ENCODE measurements at regions not wholly inside any gene's neighbourhood (a gene's known extent, or its start where the extent isn't known, plus 50 kb on each side); places are given as distances from the start of the nearest gene placed in this dataset.

DNA sequence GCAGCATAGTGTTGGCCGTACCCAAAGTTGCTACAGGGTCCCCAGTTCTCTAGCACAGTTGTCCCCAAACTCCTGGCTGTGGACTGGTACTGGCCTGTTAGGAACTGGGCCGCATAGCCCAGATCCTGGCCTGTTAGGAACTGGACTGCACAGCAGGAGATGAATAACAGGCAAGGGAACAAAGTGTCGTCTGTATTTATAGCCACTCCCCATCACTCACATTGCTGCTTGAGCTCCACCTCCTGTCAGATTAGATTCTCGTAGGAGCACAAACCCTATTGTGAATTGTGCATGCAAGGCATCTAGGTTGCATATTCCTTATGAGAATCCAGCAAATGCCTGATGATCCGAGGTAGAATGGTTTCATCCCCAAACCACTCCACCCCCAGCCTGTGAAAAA is 604.0 kb upstream of the LMCD1 start:
- WGBS = 87% methylated on average over 5 of the region's 5 CpGs
- H3K27ac ChIP-seq (ENCODE audit: low read depth, low read length) = no peak overlapping the region
- H3K9ac ChIP-seq (ENCODE audit: low read depth, low read length) = no peak overlapping the region

DNA sequence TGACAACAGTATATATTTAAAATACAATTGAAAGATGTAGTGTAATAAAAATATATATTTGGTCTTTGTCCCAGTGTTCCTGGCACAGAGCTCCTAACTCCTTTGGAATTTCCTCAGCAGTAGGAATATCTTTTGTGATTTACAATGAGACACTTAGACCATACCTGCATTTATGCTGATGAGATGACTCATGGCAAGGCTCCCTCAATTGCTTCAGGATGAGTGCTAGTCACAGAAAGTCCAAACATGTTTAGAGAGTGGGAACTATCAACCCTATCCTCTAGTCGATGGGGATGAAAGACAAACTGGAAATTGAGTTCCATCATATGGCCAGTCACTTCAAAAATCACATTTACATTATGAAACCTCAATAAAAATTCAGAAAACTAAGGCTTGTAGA is 588.3 kb upstream of the LMCD1 start:
- Histone ChIP-seq H3K4me3 (ENCODE audit: low read length) (no peak overlapping the region), H3K9ac (ENCODE audit: low read depth, low read length) (no peak overlapping the region), H3K9me3 (ENCODE audit: insufficient read depth, low read depth, low read length) (no peaks in the 10 kb centered on the region), H3K27ac (ENCODE audit: low read depth, low read length) (no peak overlapping the region), H3K4me1 (ENCODE audit: insufficient read depth, low read length) (peaks cover 22% of the 10 kb centered on the region), H3K36me3 (ENCODE audit: insufficient read depth, low read length) (no peaks in the 10 kb centered on the region), H3K27me3 (ENCODE audit: insufficient read depth, low read length) (no peaks in the 10 kb centered on the region)
- WGBS = 95% methylated on average over 1 of the region's 1 CpG

More for the DNA sequence above, 604.0 kb upstream of the LMCD1 start:
- H3K4me3 ChIP-seq (ENCODE audit: low read length) = no peak overlapping the region
- H3K4me1 ChIP-seq (ENCODE audit: insufficient read depth, low read length) = no peaks in the 10 kb centered on the region
- no peaks in the 10 kb centered on the region for H3K9me3 ChIP-seq (ENCODE audit: insufficient read depth, low read depth, low read length)
- H3K27me3 ChIP-seq (ENCODE audit: insufficient read depth, low read length) = no peaks in the 10 kb centered on the region
- no peaks in the 10 kb centered on the region for H3K36me3 ChIP-seq (ENCODE audit: insufficient read depth, low read length)

GRCh38 chr3:7915356-7915755 is 586.3 kb upstream of the LMCD1 start:
- H3K27ac ChIP-seq (ENCODE audit: low read depth, low read length) = no peak overlapping the region
- no peaks in the 10 kb centered on the region for H3K36me3 ChIP-seq (ENCODE audit: insufficient read depth, low read length)
- H3K9me3 ChIP-seq (ENCODE audit: insufficient read depth, low read depth, low read length) = no peaks in the 10 kb centered on the region
- peaks cover 19% of the 10 kb centered on the region for H3K4me1 ChIP-seq (ENCODE audit: insufficient read depth, low read length)
- no peak overlapping the region for H3K9ac ChIP-seq (ENCODE audit: low read depth, low read length)
- 83% methylated on average over 4 of the region's 4 CpGs for WGBS
- H3K4me3 ChIP-seq (ENCODE audit: low read length) = no peak overlapping the region
- H3K27me3 ChIP-seq (ENCODE audit: insufficient read depth, low read length) = no peaks in the 10 kb centered on the region

GRCh38 chr3:7917443-7918151 is 584.0 kb upstream of the LMCD1 start:
- WGBS = 95% methylated on average over 4 of the region's 4 CpGs
- Histone ChIP-seq H3K27ac (ENCODE audit: low read depth, low read length) (no peak overlapping the region), H3K4me1 (ENCODE audit: insufficient read depth, low read length) (peaks cover 19% of the 10 kb centered on the region), H3K36me3 (ENCODE audit: insufficient read depth, low read length) (no peaks in the 10 kb centered on the region), H3K9ac (ENCODE audit: low read depth, low read length) (no peak overlapping the region), H3K9me3 (ENCODE audit: insufficient read depth, low read depth, low read length) (no peaks in the 10 kb centered on the region), H3K27me3 (ENCODE audit: insufficient read depth, low read length) (no peaks in the 10 kb centered on the region), H3K4me3 (ENCODE audit: low read length) (no peak overlapping the region)

GRCh38 chr3:7920211-7920610 is 581.4 kb upstream of the LMCD1 start:
- Histone ChIP-seq H3K36me3 (ENCODE audit: insufficient read depth, low read length) (no peaks in the 10 kb centered on the region), H3K4me3 (ENCODE audit: low read length) (no peak overlapping the region), H3K9me3 (ENCODE audit: insufficient read depth, low read depth, low read length) (no peaks in the 10 kb centered on the region), H3K9ac (ENCODE audit: low read depth, low read length) (no peak overlapping the region), H3K4me1 (ENCODE audit: insufficient read depth, low read length) (peaks cover 13% of the 10 kb centered on the region), H3K27me3 (ENCODE audit: insufficient read depth, low read length) (no peaks in the 10 kb centered on the region), H3K27ac (ENCODE audit: low read depth, low read length) (no peak overlapping the region)
- 69% methylated on average over 5 of the region's 6 CpGs for WGBS

DNA sequence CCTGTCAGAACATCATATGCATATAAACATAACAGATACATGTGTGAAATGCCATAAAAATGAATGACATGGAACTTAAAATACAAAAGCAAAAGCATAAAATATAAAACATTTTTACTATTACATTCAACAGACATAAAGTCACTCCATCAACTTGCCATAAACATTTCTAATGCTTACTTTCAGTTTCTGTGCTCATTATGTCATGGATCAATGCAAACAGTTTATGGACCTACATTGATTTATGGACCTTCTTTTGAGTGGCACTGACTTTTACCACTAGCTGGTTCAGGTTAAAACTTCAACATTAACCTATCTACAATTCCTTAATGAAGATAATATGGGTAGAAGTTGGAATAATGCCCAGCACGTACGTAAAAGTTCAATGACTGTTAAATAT is 577.4 kb upstream of the LMCD1 start:
- 100% methylated on average over 2 of the region's 2 CpGs for WGBS
- 0 out of 2 replicates have a peak, but pooled peaks cover 3% of the 10 kb centered on the region for H3K4me1 ChIP-seq (ENCODE audit: insufficient read depth, low read length)
- no peak overlapping the region for H3K9ac ChIP-seq (ENCODE audit: low read depth, low read length)
- H3K9me3 ChIP-seq (ENCODE audit: insufficient read depth, low read depth, low read length) = no peaks in the 10 kb centered on the region
- H3K36me3 ChIP-seq (ENCODE audit: insufficient read depth, low read length) = no peaks in the 10 kb centered on the region
- H3K27me3 ChIP-seq (ENCODE audit: insufficient read depth, low read length) = no peaks in the 10 kb centered on the region
- no peak overlapping the region for H3K4me3 ChIP-seq (ENCODE audit: low read length)
- no peak overlapping the region for H3K27ac ChIP-seq (ENCODE audit: low read depth, low read length)

DNA sequence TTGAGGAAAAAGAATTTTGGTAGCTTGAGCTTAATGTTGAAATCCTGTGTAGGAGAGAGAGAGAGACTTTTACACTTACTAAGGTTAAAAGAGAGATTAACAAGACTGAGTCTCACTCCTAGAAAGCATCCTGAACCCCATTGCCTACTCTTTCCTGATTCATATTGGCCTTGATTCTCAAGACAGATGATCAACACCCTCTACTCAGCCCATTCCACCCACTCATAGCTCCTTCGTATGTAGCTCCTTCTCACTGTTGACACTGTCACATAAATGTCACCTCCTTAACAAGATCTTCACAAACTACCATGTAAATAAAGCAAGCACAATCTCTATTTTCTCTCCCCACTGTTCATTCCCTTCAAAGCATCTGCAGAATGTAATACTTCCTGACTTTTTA is 574.6 kb upstream of the LMCD1 start:
- Histone ChIP-seq H3K36me3 (ENCODE audit: insufficient read depth, low read length) (no peaks in the 10 kb centered on the region), H3K9ac (ENCODE audit: low read depth, low read length) (no peak overlapping the region), H3K27ac (ENCODE audit: low read depth, low read length) (no peak overlapping the region), H3K4me1 (ENCODE audit: insufficient read depth, low read length) (0 out of 2 replicates have a peak, but pooled peaks cover 3% of the 10 kb centered on the region), H3K9me3 (ENCODE audit: insufficient read depth, low read depth, low read length) (no peaks in the 10 kb centered on the region), H3K4me3 (ENCODE audit: low read length) (no peak overlapping the region), H3K27me3 (ENCODE audit: insufficient read depth, low read length) (no peaks in the 10 kb centered on the region)
- WGBS = 85% methylated on average over 1 of the region's 1 CpG

- Histone ChIP-seq H3K27ac (ENCODE audit: low read depth, low read length) (no peak overlapping the region), H3K9ac (ENCODE audit: low read depth, low read length) (no peak overlapping the region), H3K4me1 (ENCODE audit: insufficient read depth, low read length) (0 out of 2 replicates have a peak, but pooled peaks cover 3% of the 10 kb centered on the region), H3K4me3 (ENCODE audit: low read length) (no peak overlapping the region), H3K27me3 (ENCODE audit: insufficient read depth, low read length) (no peaks in the 10 kb centered on the region), H3K9me3 (ENCODE audit: insufficient read depth, low read depth, low read length) (no peaks in the 10 kb centered on the region), H3K36me3 (ENCODE audit: insufficient read depth, low read length) (no peaks in the 10 kb centered on the region)
These were observed 573.8 kb upstream of the LMCD1 start for GRCh38 chr3:7927864-7928263.

DNA sequence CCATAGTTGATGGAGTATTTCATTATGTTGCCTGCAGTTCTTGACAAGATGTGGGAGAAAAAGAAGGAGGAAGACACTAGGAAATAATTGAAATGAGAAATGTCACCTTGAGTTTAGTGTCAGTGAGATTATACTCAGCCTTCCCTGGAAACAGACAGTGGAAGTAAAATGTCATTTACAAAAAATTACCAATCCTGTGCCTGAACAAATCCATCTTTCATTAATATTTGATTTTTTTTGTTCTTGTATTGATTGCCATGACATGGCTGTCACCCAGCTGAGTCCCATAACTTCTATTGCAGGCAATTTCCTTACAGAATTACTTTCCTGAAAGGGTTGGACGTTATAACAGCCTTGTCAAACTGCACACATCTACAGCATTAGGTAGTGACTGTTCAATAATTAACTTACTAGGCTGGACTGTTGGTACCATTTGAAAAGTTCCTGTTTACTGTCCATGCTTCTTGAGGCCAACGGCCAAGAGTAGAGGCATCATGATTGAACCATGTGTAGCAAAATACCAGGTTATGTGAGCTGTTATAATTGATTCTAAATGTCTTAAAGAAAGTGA is 572.2 kb upstream of the LMCD1 start:
- Histone ChIP-seq H3K9me3 (ENCODE audit: insufficient read depth, low read depth, low read length) (no peaks in the 10 kb centered on the region), H3K4me3 (ENCODE audit: low read length) (no peak overlapping the region), H3K27ac (ENCODE audit: low read depth, low read length) (no peak overlapping the region), H3K36me3 (ENCODE audit: insufficient read depth, low read length) (no peaks in the 10 kb centered on the region), H3K9ac (ENCODE audit: low read depth, low read length) (no peak overlapping the region), H3K27me3 (ENCODE audit: insufficient read depth, low read length) (no peaks in the 10 kb centered on the region), H3K4me1 (ENCODE audit: insufficient read depth, low read length) (0 out of 2 replicates have a peak, but pooled peaks cover 3% of the 10 kb centered on the region)
- 94% methylated on average over 2 of the region's 2 CpGs for WGBS

DNA sequence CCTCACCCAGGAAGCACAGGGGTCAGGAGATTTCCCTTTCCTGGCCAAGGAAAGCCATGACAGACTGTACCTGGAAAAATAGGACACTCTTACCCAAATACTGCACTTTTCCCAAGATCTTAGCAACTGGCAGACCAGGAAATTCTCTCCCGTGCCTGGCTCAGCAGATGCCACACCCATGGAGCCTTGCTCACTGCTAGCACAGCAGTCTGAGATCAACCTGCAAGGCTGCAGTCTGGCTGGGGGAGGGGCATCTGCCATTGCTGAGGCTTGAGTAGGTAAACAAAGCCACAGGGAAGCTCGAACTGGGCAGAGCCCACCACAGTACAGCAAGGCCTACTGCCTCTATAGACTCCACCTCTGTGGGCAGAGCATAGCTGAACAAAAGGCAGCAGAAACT is 567.3 kb upstream of the LMCD1 start:
- Histone ChIP-seq H3K27me3 (ENCODE audit: insufficient read depth, low read length) (no peaks in the 10 kb centered on the region), H3K9ac (ENCODE audit: low read depth, low read length) (no peak overlapping the region), H3K27ac (ENCODE audit: low read depth, low read length) (no peak overlapping the region), H3K36me3 (ENCODE audit: insufficient read depth, low read length) (no peaks in the 10 kb centered on the region), H3K9me3 (ENCODE audit: insufficient read depth, low read depth, low read length) (no peaks in the 10 kb centered on the region), H3K4me1 (ENCODE audit: insufficient read depth, low read length) (no peaks in the 10 kb centered on the region), H3K4me3 (ENCODE audit: low read length) (no peak overlapping the region)
- WGBS = 77% methylated on average over 2 of the region's 2 CpGs

DNA sequence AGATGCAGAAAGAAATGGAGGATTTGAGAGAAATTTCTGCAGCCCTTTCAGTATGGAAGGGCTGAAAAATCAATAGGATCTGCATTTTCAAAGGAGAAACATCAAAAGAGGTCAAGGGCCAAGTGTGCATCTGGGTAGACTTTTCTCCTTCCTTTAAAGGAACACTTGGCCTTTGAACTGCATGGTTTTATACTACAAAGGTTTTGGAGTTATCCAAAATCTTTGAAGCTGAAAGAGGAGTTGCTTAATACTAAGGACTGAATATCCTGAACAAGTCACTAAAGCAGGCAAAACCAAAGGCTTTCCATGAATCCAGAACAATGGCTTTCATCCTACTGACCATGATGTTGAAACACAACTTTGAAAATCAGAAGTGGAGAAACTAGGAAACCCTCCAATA is 553.7 kb upstream of the LMCD1 start:
- Histone ChIP-seq H3K27me3 (ENCODE audit: insufficient read depth, low read length) (no peaks in the 10 kb centered on the region), H3K4me3 (ENCODE audit: low read length) (no peak overlapping the region), H3K9ac (ENCODE audit: low read depth, low read length) (no peak overlapping the region), H3K4me1 (ENCODE audit: insufficient read depth, low read length) (0 out of 2 replicates have a peak, but pooled peaks cover 3% of the 10 kb centered on the region), H3K9me3 (ENCODE audit: insufficient read depth, low read depth, low read length) (no peaks in the 10 kb centered on the region), H3K27ac (ENCODE audit: low read depth, low read length) (no peak overlapping the region), H3K36me3 (ENCODE audit: insufficient read depth, low read length) (no peaks in the 10 kb centered on the region)

Data from HUES64 (cell line).